ENCODE measurements at regions not wholly inside any gene's neighbourhood (a gene's known extent, or its start where the extent isn't known, plus 50 kb on each side); places are given as distances from the start of the nearest gene placed in this dataset.

DNA sequence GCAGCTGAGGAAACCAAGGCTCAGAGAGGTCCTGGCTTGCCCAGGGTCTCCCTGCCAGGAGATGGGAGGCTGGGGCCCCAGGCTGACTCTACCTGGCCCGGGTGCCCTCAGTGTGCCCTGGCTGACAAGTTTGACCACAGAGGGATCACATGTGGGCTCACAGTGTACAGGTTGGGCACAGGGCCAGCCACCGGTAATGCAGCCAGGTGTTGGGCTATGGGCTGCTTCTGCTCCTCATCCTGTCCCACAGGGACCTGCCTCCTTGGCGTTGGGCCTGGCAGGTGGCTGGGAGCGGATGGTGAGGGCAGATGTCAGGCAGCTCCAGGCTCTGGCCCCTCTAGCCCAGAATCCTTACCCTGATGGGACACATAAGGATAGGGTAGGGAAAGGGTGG is 250.5 kb downstream of the LOXHD1 start:
- 0 out of 3 replicates have a peak, but pooled peaks have one; percentile 16 for ATAC-seq (ENCODE audit: insufficient read depth, low read depth)

GRCh38 chr18:46407486-46408166 is 249.4 kb downstream of the LOXHD1 start:
- H3K9ac ChIP-seq (ENCODE audit: low read depth, low read length): no peak overlapping the region
- no peak overlapping the region for H3K4me3 ChIP-seq (ENCODE audit: low read depth in 1 of 2, low read length in 2 of 2)
- peaks cover 27% of the 10 kb centered on the region for H4K20me1 ChIP-seq (ENCODE audit: insufficient read depth, low read length)
- DNase-seq (no peak), ATAC-seq (ENCODE audit: insufficient read depth, low read depth) (no peak)
- H3K36me3 ChIP-seq (ENCODE audit: insufficient read depth, low read length): no peaks in the 10 kb centered on the region
- no peak overlapping the region for H2AFZ ChIP-seq (ENCODE audit: low read depth, low read length)
- H3K27ac ChIP-seq (ENCODE audit: low read length): no peak overlapping the region
- TF ChIP-seq EZH2 (IDR thresholded peaks at IDR 0.05; ENCODE audit: borderline replicate concordance, low read depth, low read length, severe bottlenecking): no peak
- no peak for TF ChIP-seq CTCF (IDR thresholded peaks at IDR 0.05; ENCODE audit: borderline replicate concordance, extremely low read depth, low read length, poor library complexity, severe bottlenecking)
- H3K9me3 ChIP-seq (ENCODE audit: insufficient read depth, low read length, severe bottlenecking): no peaks in the 10 kb centered on the region
- H3K79me2 ChIP-seq (ENCODE audit: insufficient read depth, low read length): no peaks in the 10 kb centered on the region
- H3K27me3 ChIP-seq (ENCODE audit: insufficient read depth, low read length, poor library complexity): no peaks in the 10 kb centered on the region
- no peaks in the 10 kb centered on the region for H3K4me1 ChIP-seq (ENCODE audit: insufficient read depth, low read length)
- H3K4me2 ChIP-seq (ENCODE audit: insufficient read depth, low read length): no peak overlapping the region

More for the DNA sequence above, 250.5 kb downstream of the LOXHD1 start:
- no peak overlapping the region for H3K27ac ChIP-seq (ENCODE audit: low read length)
- H3K9ac ChIP-seq (ENCODE audit: low read depth, low read length): no peak overlapping the region
- no peaks in the 10 kb centered on the region for H3K27me3 ChIP-seq (ENCODE audit: insufficient read depth, low read length, poor library complexity)
- no peak overlapping the region for H3K4me2 ChIP-seq (ENCODE audit: insufficient read depth, low read length)
- no peaks in the 10 kb centered on the region for H3K9me3 ChIP-seq (ENCODE audit: insufficient read depth, low read length, severe bottlenecking)
- no peaks in the 10 kb centered on the region for H3K4me1 ChIP-seq (ENCODE audit: insufficient read depth, low read length)
- TF ChIP-seq EZH2 (IDR thresholded peaks at IDR 0.05; ENCODE audit: borderline replicate concordance, low read depth, low read length, severe bottlenecking) (no peak), CTCF (IDR thresholded peaks at IDR 0.05; ENCODE audit: borderline replicate concordance, extremely low read depth, low read length, poor library complexity, severe bottlenecking) (no peak)
- no peaks in the 10 kb centered on the region for H3K79me2 ChIP-seq (ENCODE audit: insufficient read depth, low read length)
- no peak overlapping the region for H3K4me3 ChIP-seq (ENCODE audit: low read depth in 1 of 2, low read length in 2 of 2)
- no peak overlapping the region for H2AFZ ChIP-seq (ENCODE audit: low read depth, low read length)
- no peak for DNase-seq
- no peaks in the 10 kb centered on the region for H3K36me3 ChIP-seq (ENCODE audit: insufficient read depth, low read length)
- peaks cover 20% of the 10 kb centered on the region for H4K20me1 ChIP-seq (ENCODE audit: insufficient read depth, low read length)

GRCh38 chr18:46408334-46408987 is 248.6 kb downstream of the LOXHD1 start:
- Histone ChIP-seq H3K79me2 (ENCODE audit: insufficient read depth, low read length) (no peaks in the 10 kb centered on the region), H3K4me3 (ENCODE audit: low read depth in 1 of 2, low read length in 2 of 2) (no peak overlapping the region), H4K20me1 (ENCODE audit: insufficient read depth, low read length) (peaks cover 27% of the 10 kb centered on the region), H3K27ac (ENCODE audit: low read length) (no peak overlapping the region), H3K9ac (ENCODE audit: low read depth, low read length) (no peak overlapping the region), H3K9me3 (ENCODE audit: insufficient read depth, low read length, severe bottlenecking) (no peaks in the 10 kb centered on the region), H2AFZ (ENCODE audit: low read depth, low read length) (no peak overlapping the region), H3K4me1 (ENCODE audit: insufficient read depth, low read length) (no peaks in the 10 kb centered on the region), H3K4me2 (ENCODE audit: insufficient read depth, low read length) (no peak overlapping the region), H3K36me3 (ENCODE audit: insufficient read depth, low read length) (no peaks in the 10 kb centered on the region), H3K27me3 (ENCODE audit: insufficient read depth, low read length, poor library complexity) (no peaks in the 10 kb centered on the region)
- no peak for DNase-seq
- TF ChIP-seq EZH2 (IDR thresholded peaks at IDR 0.05; ENCODE audit: borderline replicate concordance, low read depth, low read length, severe bottlenecking): no peak
- TF ChIP-seq CTCF (IDR thresholded peaks at IDR 0.05; ENCODE audit: borderline replicate concordance, extremely low read depth, low read length, poor library complexity, severe bottlenecking): peak; percentile 38
- ATAC-seq (ENCODE audit: insufficient read depth, low read depth): peak; percentile 38; the same call in 1 of the 3 replicates

Data from DND-41 (cell line).